Superior temporal gyrus (tissue), 1 donor: ENCODE measurements at regions not wholly inside any gene's neighbourhood (a gene's known extent, or its start where the extent isn't known, plus 50 kb on each side); places are given as distances from the start of the nearest gene placed in this dataset.

Experiments
- DNase-seq: peaks from one replicate; pipeline ENCODE4 v3.0.0-alpha.2; 2016; ENCODE audit errors: extremely low spot score

GRCh38 chr13:38606699-38607535 is 80.0 kb upstream of the FREM2 start:
- no peak for DNase-seq

- DNase-seq = no peak
Measured at GRCh38 chr13:38617936-38618335, 68.9 kb upstream of the FREM2 start.

DNA sequence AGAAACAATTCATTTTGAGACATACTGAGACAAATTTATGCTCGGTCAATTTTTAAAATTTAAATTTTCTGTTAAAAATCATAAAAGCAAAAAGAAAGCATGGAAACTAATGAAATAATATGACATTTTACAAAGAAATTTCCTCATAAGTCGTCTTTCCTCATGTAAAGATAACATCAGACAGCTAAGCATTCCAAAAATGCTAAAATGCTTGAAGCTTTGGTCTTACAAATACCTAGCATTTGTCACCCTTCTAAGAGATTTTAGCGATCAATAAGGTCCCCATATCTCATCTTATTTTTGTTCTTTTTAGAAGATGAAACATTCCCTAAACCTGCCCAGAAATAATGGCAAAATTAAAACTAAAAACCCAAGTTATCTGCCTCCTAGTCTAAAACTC is 68.5 kb upstream of the FREM2 start:
- no peak for DNase-seq

DNA sequence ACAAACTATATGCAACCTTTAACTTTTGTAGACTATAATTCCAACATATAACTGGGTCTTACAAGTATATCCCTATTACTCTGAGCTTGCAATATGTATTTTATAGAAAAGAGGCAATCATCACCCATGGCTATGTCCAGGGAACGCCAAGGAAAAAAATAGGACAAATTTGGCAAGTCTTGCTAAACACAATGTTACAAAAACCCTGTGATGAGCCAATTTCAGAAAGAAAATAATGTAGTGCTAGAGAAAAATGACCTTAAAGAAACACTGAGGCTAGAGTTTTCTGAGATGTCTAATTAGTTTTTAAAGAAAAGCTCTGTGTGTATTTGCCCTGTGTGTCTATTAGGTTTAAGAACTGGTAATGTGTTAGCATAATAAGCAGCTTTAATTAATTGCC is 68.0 kb upstream of the FREM2 start:
- no peak for DNase-seq

DNA sequence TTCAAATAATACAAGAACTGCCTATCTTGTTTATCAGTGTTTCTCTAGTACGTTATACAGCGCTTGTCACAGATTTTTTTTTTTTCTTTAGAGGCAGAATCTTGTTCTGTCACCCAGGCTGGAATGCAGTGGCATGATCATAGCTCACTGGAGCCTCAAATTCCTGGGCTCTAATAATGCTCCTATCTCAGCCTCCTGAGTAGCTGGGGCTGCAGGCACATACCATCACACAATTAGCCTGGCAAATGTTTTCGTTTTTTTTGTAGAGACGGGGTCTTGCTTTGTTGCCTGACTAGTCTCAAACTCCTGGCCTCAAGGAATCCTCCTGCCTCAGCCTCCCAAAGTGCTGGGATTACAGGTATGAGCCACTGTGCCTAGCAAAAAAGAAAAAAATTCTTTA is 66.0 kb upstream of the FREM2 start:
- DNase-seq = no peak

- no peak for DNase-seq
Measured at GRCh38 chr13:38624822-38625221, 62.1 kb upstream of the FREM2 start.

DNA sequence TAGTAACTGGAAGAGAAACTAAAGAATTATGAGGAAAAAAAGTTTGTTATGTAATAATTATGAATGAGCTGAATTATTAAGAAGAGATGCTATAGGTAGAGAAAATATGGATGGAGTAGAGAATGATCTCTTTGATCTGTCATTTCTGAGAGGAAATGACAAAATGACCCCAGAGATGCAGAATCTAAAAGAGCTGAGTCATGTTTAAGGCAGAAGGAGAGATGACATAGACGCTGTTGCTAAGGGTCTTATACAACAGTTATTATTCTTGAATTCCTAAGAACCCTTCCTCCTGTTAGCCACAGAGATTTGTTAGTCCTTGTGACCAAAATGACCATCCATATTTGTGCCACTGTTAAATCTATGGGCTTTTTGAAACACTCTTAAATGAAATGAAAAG is 58.3 kb upstream of the FREM2 start:
- DNase-seq = no peak

DNA sequence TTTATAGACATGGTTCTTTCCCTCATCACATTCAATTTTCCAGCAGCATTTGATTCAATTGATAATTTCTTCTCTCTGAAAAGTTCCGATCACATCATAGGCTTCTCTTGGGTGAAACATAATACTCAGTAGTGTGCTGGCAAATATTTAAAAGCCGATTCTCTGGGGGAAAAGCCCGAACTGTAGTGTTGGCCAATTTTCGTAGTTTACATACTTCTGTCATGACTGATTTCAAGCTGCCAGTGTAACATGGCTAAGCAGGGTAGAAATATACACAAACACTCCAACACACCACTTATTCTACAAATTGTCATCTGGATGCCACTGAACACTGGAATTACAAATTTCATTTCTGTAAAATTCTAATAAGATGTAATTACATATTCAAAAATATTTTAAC is 56.1 kb upstream of the FREM2 start:
- no peak for DNase-seq

- DNase-seq = no peak
Measured at GRCh38 chr13:38635030-38635429, 51.8 kb upstream of the FREM2 start.

DNA sequence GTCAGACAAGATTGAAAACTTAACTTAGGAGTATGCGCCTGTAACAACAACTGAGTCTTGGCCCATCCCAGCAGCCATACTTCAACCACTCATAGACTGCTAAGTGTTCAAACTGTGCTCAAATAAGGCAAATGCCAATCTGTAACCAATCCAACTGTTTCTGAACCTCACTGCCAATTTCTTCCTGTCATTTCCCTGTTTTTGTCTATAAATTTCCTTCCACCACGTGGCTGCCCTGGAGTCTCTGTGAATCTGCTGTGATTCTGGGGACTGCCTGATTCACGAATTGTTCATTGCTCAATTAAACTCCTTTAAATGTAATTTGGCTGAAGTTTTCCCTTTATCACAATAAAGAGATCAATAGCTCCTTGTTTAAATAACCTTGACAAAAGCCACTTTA is 50.8 kb upstream of the FREM2 start:
- no peak for DNase-seq

DNA sequence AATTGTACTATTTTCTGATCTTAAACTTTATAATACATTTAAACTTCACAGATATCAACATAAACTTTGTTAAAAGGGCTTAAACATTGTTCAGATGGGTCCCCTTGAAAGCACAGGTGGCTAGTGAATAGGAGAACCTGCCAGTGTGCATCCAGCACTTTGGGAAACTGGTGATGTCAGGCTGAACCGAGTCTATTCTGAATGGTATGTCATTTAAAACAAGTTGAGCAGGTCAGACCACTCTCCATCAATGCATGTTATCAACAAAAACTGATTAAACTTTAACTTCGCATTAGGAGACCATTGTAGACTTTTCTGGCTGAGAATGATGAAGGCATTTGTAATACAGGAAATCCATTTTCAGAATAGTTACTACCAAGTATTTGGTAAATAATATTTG is 50.1 kb upstream of the FREM2 start:
- DNase-seq = no peak
